Mucosa of rectum (tissue), 2 donors: ENCODE measurements at regions not wholly inside any gene's neighbourhood (a gene's known extent, or its start where the extent isn't known, plus 50 kb on each side); places are given as distances from the start of the nearest gene placed in this dataset.

ENCODE experiments used
- H3K27ac ChIP-seq, 2 donors: one replicate each; pipeline ENCODE4 v1.7.0; 2013; ENCODE audit warnings: inconsistent platforms in 2 of 2, low read depth in 2 of 2, low read length in 2 of 2
- H3K27me3 ChIP-seq, 2 donors: one replicate each; pipeline ENCODE4 v1.7.0; 2013; ENCODE audit warnings: low read length in 2 of 2; ENCODE audit not compliant: control insufficient read depth in 2 of 2, insufficient read depth in 2 of 2
- H3K36me3 ChIP-seq, 2 donors: one replicate each; pipeline ENCODE4 v1.7.0; 2013; ENCODE audit warnings: low read length in 2 of 2; ENCODE audit not compliant: control insufficient read depth in 2 of 2, insufficient read depth in 2 of 2
- H3K4me1 ChIP-seq, 2 donors: one replicate each; pipeline ENCODE4 v1.7.0; 2013; ENCODE audit warnings: low read length in 2 of 2, mild to moderate bottlenecking in 1 of 2; ENCODE audit not compliant: control insufficient read depth in 2 of 2, insufficient read depth in 2 of 2
- H3K4me3 ChIP-seq, 2 donors: one replicate each; pipeline ENCODE4 v1.7.0; 2013; ENCODE audit warnings: low read length in 2 of 2
- H3K9ac ChIP-seq, 2 donors: one replicate each; pipeline ENCODE4 v1.7.0; 2013; ENCODE audit warnings: low read length in 2 of 2, low read depth in 1 of 2, mild to moderate bottlenecking in 1 of 2
- H3K9me3 ChIP-seq, 2 donors: one replicate each; pipeline ENCODE4 v1.7.0; 2013; ENCODE audit warnings: low read length in 2 of 2; ENCODE audit not compliant: control insufficient read depth in 2 of 2
- donor health status: healthy.
- donor health status: Normal muscosa, but diverticular disease.

DNA sequence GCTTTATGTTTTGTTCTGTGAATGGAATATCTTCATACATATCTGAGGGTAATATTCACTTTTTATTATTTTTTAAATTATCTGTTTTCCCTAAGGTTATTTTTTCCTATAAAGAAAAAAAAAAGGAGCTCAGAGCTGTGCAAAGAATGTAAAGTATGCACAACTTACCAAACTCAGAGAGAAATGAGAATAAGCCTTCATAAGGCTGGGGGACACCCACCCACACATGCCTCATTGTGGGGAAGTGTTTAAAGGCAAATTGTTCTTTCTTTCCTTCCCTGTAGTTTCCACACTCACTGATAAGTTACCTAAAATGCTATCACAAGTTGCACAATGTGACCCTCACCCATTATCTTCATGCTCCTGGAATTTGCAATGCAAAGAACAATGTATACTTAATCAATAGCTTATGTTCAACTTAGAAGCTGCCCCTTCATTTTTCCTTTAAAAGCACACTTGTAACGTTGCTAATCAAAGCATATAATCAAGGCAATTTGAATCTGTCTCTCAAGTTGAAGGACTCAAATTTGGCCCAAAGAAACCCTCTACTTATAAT, 108.1 kb downstream of the GNAT3 start:
- Histone ChIP-seq H3K36me3 (no peaks in the 10 kb centered on the region), H3K9ac (no peak overlapping the region), H3K4me3 (no peak overlapping the region), H3K4me1 (no peaks in the 10 kb centered on the region), H3K27me3 (no peaks in the 10 kb centered on the region), H3K9me3 (no peaks in the 10 kb centered on the region), H3K27ac (no peak overlapping the region)

DNA sequence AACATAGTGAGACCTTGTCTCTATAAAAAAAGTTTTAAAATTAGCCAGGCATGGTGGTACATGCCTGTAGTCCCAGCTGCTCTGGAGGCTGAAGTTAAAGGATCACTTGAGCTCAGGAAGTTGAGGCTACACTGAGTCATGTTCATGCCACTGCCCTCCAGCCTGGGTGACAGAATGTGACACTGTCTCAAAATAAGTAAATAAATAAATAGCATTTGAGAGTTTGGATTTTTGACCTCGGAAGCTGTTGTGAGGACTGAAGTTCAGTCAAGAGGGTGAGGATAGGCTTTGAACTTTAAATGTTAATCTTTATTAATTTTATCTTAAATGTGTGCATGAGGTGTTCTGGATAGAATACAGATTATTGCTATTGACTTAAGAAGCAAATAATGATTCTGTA, 110.2 kb downstream of the GNAT3 start:
- no peak overlapping the region for H3K9ac ChIP-seq
- H3K27ac ChIP-seq = no peak overlapping the region
- no peak overlapping the region for H3K4me3 ChIP-seq
- no peaks in the 10 kb centered on the region for H3K27me3 ChIP-seq
- H3K9me3 ChIP-seq = no peaks in the 10 kb centered on the region
- no peaks in the 10 kb centered on the region for H3K4me1 ChIP-seq
- no peaks in the 10 kb centered on the region for H3K36me3 ChIP-seq

DNA sequence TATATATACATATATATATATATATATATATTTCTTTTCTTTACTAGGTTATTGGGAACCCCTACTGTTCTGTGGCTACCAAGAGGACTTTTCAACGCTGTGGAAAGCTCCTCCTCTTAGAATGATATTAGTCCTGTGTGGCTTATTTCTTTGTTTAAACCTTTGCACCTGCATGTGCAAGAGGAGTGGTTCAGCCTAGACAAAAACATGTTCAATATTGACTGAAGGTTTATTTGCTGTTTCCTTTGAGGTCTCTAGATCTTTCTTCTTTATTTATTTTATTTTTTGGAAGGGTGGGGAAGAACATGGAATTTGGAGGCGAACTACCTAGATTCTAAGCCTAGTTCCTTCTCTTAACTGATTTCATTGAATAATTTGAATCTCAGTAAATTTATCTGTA, 118.1 kb downstream of the GNAT3 start:
- no peaks in the 10 kb centered on the region for H3K4me1 ChIP-seq
- no peaks in the 10 kb centered on the region for H3K36me3 ChIP-seq
- no peak overlapping the region for H3K4me3 ChIP-seq
- H3K9me3 ChIP-seq = no peaks in the 10 kb centered on the region
- no peaks in the 10 kb centered on the region for H3K27me3 ChIP-seq
- H3K9ac ChIP-seq = no peak overlapping the region
- H3K27ac ChIP-seq = no peak overlapping the region

DNA sequence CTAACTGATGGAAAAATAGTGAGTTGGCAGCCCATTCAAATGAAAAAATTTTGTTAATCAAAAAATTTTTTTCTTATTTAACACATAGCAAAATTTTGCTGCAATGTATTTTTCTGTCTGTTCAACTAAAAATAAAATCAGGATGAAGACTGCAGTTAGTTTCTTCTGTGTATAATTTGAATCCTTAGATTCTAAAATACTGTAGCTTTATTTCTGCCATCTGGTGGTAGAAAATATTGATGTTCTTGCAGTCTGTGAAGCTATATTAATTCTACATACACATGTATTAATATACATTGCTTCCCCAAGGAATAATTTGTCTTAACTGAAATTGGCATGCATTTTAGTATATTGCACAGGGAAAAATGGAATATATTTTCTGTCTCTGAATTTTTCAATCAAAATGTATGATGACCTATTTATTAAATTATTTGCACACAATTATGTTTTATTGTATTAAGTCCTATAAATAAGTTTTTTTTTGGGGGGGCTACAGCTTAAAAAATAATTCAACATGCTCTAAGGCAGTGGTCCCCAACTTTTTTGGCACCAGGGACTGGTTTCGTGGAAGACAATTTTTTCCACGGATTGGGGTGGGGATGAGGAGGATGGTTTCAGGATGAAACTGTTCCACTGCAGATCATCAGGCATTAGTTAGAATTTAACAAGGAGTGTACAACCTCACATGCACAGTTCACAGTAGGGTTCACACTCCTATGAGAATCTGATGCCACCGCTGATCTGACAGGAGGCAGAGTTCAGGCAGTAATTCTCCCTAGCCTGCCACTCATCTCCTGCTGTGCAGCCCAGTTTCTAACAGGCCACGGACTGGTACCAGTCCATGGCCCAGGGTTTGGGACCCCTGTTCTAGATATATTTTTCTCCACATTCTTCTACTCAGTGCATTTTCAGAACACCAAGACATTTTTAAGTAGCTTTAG, 119.4 kb downstream of the GNAT3 start:
- no peaks in the 10 kb centered on the region for H3K9me3 ChIP-seq
- no peaks in the 10 kb centered on the region for H3K4me1 ChIP-seq
- H3K36me3 ChIP-seq = no peaks in the 10 kb centered on the region
- no peak overlapping the region for H3K4me3 ChIP-seq
- H3K27me3 ChIP-seq = no peaks in the 10 kb centered on the region
- no peak overlapping the region for H3K9ac ChIP-seq
- H3K27ac ChIP-seq = no peak overlapping the region

DNA sequence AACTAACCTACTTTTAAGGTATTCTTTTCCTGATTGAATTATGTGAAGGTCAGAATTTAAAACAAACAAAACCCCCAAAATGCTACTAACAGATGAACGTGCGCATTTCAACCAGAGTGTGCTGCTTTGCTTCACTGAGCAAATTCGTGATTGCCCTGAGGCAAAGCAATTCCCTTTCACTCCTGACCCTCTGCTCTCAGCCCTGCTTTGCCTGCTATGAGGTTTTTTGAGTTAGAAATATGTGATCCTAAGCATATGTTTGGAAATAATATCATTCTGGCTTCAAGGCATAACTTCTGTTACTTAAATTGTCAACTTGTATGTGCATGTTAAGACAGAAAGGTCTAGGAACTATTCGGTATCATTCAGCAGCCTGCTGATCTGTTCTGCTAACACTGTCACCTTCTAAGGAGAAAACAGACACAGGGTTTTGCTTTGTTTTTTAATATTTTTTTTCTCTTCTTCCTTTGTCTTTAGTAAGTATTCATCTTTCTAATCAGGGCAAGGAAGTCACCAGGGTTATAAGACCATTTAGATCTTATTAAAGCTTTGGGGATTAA, 124.2 kb downstream of the GNAT3 start:
- H3K9me3 ChIP-seq = no peaks in the 10 kb centered on the region
- H3K36me3 ChIP-seq = no peaks in the 10 kb centered on the region
- H3K27ac ChIP-seq = no peak overlapping the region
- H3K27me3 ChIP-seq = no peaks in the 10 kb centered on the region
- H3K4me1 ChIP-seq = no peaks in the 10 kb centered on the region
- H3K9ac ChIP-seq = no peak overlapping the region
- H3K4me3 ChIP-seq = no peak overlapping the region

DNA sequence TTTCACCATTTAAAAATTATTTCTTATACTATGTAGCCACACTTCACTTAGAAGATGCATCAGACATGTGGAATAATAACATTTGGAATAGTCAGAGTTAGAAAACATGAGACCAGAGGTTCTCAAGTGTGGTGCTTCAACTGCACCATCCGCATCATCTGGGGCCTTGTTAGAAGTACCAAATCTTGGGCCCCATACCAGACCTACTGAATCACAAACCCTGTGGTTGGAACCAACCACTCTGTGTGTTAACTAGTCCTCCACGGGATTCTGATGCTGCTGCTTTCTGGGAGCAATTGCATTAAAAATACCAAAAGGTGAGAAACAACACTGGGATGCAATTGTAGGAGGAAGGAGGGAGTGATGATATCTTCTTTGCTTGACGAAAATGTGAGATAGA, 125.2 kb downstream of the GNAT3 start:
- Histone ChIP-seq H3K36me3 (no peaks in the 10 kb centered on the region), H3K27ac (no peak overlapping the region), H3K4me3 (no peak overlapping the region), H3K27me3 (no peaks in the 10 kb centered on the region), H3K4me1 (no peaks in the 10 kb centered on the region), H3K9me3 (no peaks in the 10 kb centered on the region), H3K9ac (no peak overlapping the region)

DNA sequence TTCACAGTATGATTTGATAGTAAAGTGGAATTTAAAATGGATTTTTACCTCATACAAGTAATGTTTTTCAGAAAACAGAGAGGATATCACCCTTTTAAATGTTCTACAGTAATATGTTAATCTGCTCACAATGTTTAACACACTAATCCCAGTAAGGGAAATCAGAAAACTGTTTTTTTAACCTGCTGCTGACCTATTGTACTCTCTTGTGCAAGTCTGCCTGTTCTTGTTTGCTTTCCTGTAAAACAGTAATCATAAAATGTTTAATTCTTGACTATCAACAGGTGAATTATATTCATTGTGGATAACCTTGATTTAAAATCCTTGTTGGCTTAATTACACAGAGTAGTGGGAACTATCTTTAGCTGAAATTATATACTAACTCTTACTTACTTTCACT, 126.4 kb downstream of the GNAT3 start:
- no peak overlapping the region for H3K9ac ChIP-seq
- H3K4me1 ChIP-seq = no peaks in the 10 kb centered on the region
- no peaks in the 10 kb centered on the region for H3K9me3 ChIP-seq
- H3K27me3 ChIP-seq = no peaks in the 10 kb centered on the region
- H3K27ac ChIP-seq = no peak overlapping the region
- H3K4me3 ChIP-seq = no peak overlapping the region
- H3K36me3 ChIP-seq = no peaks in the 10 kb centered on the region

DNA sequence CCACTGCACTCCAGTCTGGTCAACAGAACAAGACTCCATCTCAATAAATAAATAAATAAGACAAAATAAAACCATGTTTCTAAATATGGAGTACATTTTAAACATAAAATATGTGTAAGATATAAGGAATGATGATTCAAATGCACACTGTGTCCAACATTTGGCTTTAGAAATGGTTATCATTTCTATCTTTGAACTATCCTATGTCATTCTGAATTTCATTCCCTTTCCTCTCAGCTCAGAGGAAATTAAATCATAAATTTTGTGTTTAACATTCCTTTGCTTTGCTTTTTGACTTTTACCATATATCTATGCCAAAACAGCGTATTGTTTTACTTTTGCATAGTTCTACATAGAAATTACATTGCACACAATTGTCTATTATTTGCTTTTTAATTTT, 130.9 kb downstream of the GNAT3 start:
- no peaks in the 10 kb centered on the region for H3K27me3 ChIP-seq
- no peak overlapping the region for H3K27ac ChIP-seq
- H3K9me3 ChIP-seq = no peaks in the 10 kb centered on the region
- H3K36me3 ChIP-seq = no peaks in the 10 kb centered on the region
- H3K4me1 ChIP-seq = no peaks in the 10 kb centered on the region
- no peak overlapping the region for H3K9ac ChIP-seq
- H3K4me3 ChIP-seq = no peak overlapping the region

DNA sequence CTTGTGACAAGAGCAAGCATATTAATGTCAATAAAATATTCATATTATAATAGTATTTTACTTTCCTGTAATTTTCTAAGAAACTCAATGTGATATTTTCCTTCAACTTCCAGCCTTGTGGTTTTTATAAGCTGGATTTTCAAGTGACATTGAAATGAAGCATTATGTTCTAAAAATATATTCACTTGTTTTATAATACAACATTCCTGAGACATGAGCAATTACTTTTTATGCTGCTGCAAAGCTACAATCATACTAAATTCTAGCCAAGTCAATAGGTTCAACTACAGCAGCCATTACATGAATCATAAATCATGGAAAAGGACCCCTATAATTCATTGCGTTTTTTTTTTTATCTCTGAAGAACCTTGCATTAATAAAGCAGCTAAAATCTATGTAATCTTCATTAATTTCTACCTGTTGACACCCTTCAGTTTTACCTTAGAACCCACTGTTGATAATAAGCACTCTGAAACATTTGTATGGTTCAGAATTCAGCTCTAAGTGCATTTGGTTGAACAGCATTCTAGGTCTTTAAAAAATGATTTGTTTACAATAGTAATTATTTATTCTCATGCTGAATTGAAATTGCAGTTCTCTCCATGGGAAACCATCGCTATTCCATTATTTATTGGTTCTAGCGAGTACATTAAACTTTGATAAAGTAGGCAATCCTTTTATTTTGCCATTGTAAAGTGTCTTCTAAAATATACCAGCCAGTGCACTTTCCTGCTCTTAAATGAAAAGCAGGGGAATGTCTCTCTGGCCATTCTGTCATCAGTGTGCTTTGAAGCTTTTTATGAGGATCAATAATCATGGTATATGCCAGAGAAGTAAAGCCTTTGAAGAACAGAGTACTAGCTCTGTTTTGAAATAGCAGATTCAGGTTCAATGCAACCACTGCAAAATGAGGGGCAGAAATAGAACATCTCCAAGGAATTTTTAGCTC, 132.6 kb downstream of the GNAT3 start:
- no peaks in the 10 kb centered on the region for H3K4me1 ChIP-seq
- no peaks in the 10 kb centered on the region for H3K9me3 ChIP-seq
- H3K4me3 ChIP-seq = no peak overlapping the region
- H3K27ac ChIP-seq = no peak overlapping the region
- no peaks in the 10 kb centered on the region for H3K36me3 ChIP-seq
- H3K9ac ChIP-seq = no peak overlapping the region
- H3K27me3 ChIP-seq = no peaks in the 10 kb centered on the region
